Gastroesophageal sphincter (tissue), 4 donors: ENCODE measurements at regions not wholly inside any gene's neighbourhood (a gene's known extent, or its start where the extent isn't known, plus 50 kb on each side); places are given as distances from the start of the nearest gene placed in this dataset.

Source experiments
- ATAC-seq: fragments of 150-250 bp; one replicate; pipeline ENCODE4 v1.9.1; 2016; ENCODE audit warnings: mild to moderate bottlenecking, moderate library complexity
- H3K27ac ChIP-seq, 4 donors: fragments of 200-600 bp; sonication (generic) in 3 of 4; 1 replicate in 3 of 4; 2 replicates in 1 of 4; pipeline ENCODE4 v1.5.1; 2016 to 2019
- H3K27me3 ChIP-seq: fragments of 200-600 bp; sonication (generic); one replicate; pipeline ENCODE4 v1.5.1; 2019
- H3K36me3 ChIP-seq, 2 donors: fragments of 200-600 bp; sonication (generic); one replicate each; pipeline ENCODE4 v1.5.1; 2019; ENCODE audit warnings: control low read depth in 1 of 2
- H3K4me1 ChIP-seq, 3 donors: fragments of 200-600 bp; sonication (generic); 1 replicate in 2 of 3; 2 replicates in 1 of 3; pipeline ENCODE4 v1.5.1; 2016 to 2019; ENCODE audit warnings: control low read depth in 2 of 3
- H3K4me3 ChIP-seq, 2 donors: fragments of 200-600 bp; sonication (generic); one replicate each; pipeline ENCODE4 v1.5.1; 2019; ENCODE audit warnings: mild to moderate bottlenecking in 1 of 2, moderate library complexity in 1 of 2
- H3K9me3 ChIP-seq, 3 donors: fragments of 200-600 bp; sonication (generic); one replicate each; pipeline ENCODE4 v1.5.1; 2017 to 2019; ENCODE audit warnings: control low read depth in 2 of 3
- CTCF ChIP-seq, 4 experiments: fragments of 200-600 bp in 2 of 4; fragments of 450-650 bp in 2 of 4; sonication (generic) in 1 of 4; IDR thresholded peaks; one replicate each; pipeline ENCODE4 v1.5.1; 2017 to 2019; ENCODE audit warnings: antibody characterized with exemption in 4 of 4, mild to moderate bottlenecking in 2 of 4, moderate library complexity in 2 of 4
- EP300 ChIP-seq: sonication (generic); formaldehyde crosslinking; IDR thresholded peaks from one replicate; pipeline ENCODE4 v1.6.1; 2017; ENCODE audit warnings: antibody characterized with exemption, mild to moderate bottlenecking
- POLR2A ChIP-seq, 2 donors: fragments of 450-650 bp; IDR thresholded peaks; one replicate each; pipeline ENCODE4 v1.6.1; 2017; ENCODE audit warnings: antibody characterized with exemption in 2 of 2, mild to moderate bottlenecking in 2 of 2, moderate library complexity in 1 of 2
- POLR2AphosphoS5 ChIP-seq: sonication (generic); formaldehyde crosslinking; IDR thresholded peaks from one replicate; pipeline ENCODE4 v1.6.1; 2017; ENCODE audit warnings: antibody characterized with exemption
- whole genome bisulfite sequencing, 2 donors: methylation state at CpG; one replicate each; pipeline ENCODE4 v1.1.5; 2018; ENCODE audit warnings: low coverage in 1 of 2; 5-methylcytosine and 5-hydroxymethylcytosine counted together

- Histone ChIP-seq H3K4me1 (no peaks in the 10 kb centered on the region), H3K9me3 (no peaks in the 10 kb centered on the region), H3K4me3 (no peak overlapping the region), H3K36me3 (no peaks in the 10 kb centered on the region), H3K27me3 (no peaks in the 10 kb centered on the region), H3K27ac (no peak overlapping the region)
- TF ChIP-seq POLR2A (IDR thresholded peaks at IDR 0.05) = no peak
- no peak for TF ChIP-seq CTCF (IDR thresholded peaks at IDR 0.05)
- TF ChIP-seq EP300 = no peak
- no peak for TF ChIP-seq POLR2AphosphoS5
- ATAC-seq = no peak
- 78% methylated on average over 2 of the region's 2 CpGs for WGBS, 2 donors
Observed at GRCh38 chr1:61627365-61627764, 97.6 kb downstream of the TM2D1 start.

- Histone ChIP-seq H3K27ac (no peak overlapping the region), H3K36me3 (no peaks in the 10 kb centered on the region), H3K4me3 (no peak overlapping the region), H3K4me1 (no peaks in the 10 kb centered on the region), H3K27me3 (no peaks in the 10 kb centered on the region), H3K9me3 (no peaks in the 10 kb centered on the region)
- WGBS, 2 donors = 68 to 79% methylated on average over 2 of the region's 2 CpGs
- no peak for TF ChIP-seq POLR2AphosphoS5
- no peak for TF ChIP-seq CTCF (IDR thresholded peaks at IDR 0.05)
- no peak for TF ChIP-seq POLR2A (IDR thresholded peaks at IDR 0.05)
- TF ChIP-seq EP300 = no peak
- peak; percentile 62 for ATAC-seq
Observed at GRCh38 chr1:61626816-61627215, 98.1 kb downstream of the TM2D1 start.

GRCh38 chr1:61623852-61624251 is 101.1 kb downstream of the TM2D1 start:
- no peak overlapping the region for H3K4me3 ChIP-seq
- no peaks in the 10 kb centered on the region for H3K9me3 ChIP-seq
- TF ChIP-seq CTCF (IDR thresholded peaks at IDR 0.05) (no peak), POLR2AphosphoS5 (no peak), EP300 (no peak), POLR2A (IDR thresholded peaks at IDR 0.05) (no peak)
- H3K27me3 ChIP-seq = no peaks in the 10 kb centered on the region
- H3K4me1 ChIP-seq = no peaks in the 10 kb centered on the region
- no peak overlapping the region for H3K27ac ChIP-seq
- ATAC-seq = no peak
- no peaks in the 10 kb centered on the region for H3K36me3 ChIP-seq
- 100% methylated on average over 2 of the region's 2 CpGs for WGBS, 2 donors

- no peaks in the 10 kb centered on the region for H3K36me3 ChIP-seq
- no peaks in the 10 kb centered on the region for H3K27me3 ChIP-seq
- TF ChIP-seq POLR2A (IDR thresholded peaks at IDR 0.05) (no peak), CTCF (IDR thresholded peaks at IDR 0.05) (no peak), POLR2AphosphoS5 (no peak), EP300 (no peak)
- no peaks in the 10 kb centered on the region for H3K4me1 ChIP-seq
- ATAC-seq = no peak
- H3K9me3 ChIP-seq = no peaks in the 10 kb centered on the region
- WGBS, 2 donors = 59 to 77% methylated on average over 3 to 5 of the region's 5 CpGs
- no peak overlapping the region for H3K27ac ChIP-seq
- no peak overlapping the region for H3K4me3 ChIP-seq
Observed at GRCh38 chr1:61620536-61620935, 104.4 kb downstream of the TM2D1 start.

- Histone ChIP-seq H3K9me3 (no peaks in the 10 kb centered on the region), H3K4me1 (no peaks in the 10 kb centered on the region), H3K36me3 (no peaks in the 10 kb centered on the region), H3K4me3 (no peak overlapping the region), H3K27ac (no peak overlapping the region), H3K27me3 (no peaks in the 10 kb centered on the region)
- 94 to 95% methylated on average over 4 to 5 of the region's 7 CpGs for WGBS, 2 donors
- ATAC-seq = no peak
- TF ChIP-seq POLR2AphosphoS5 (no peak), CTCF (IDR thresholded peaks at IDR 0.05) (no peak), POLR2A (IDR thresholded peaks at IDR 0.05) (no peak), EP300 (no peak)
Observed at GRCh38 chr1:61618755-61619154, 106.2 kb downstream of the TM2D1 start.
